ENCODE measurements at regions not wholly inside any gene's neighbourhood (a gene's known extent, or its start where the extent isn't known, plus 50 kb on each side); places are given as distances from the start of the nearest gene placed in this dataset.

GRCh38 chr7:96501318-96501717 is 179.4 kb upstream of the SLC25A13 start:
- DNase-seq (ENCODE audit: low read depth) = no peak
- TF ChIP-seq CTCF (IDR thresholded peaks at IDR 0.05; ENCODE audit: low read depth, low read length, missing control alignments) = no peak
- no peak overlapping the region for H3K4me3 ChIP-seq (ENCODE audit: low read depth, low read length)
- in situ Hi-C loops (cut with HindIII; ENCODE audit: low sequenced_read_pairs) = no loop called here

GRCh38 chr7:96499532-96499931 is 177.6 kb upstream of the SLC25A13 start:
- TF ChIP-seq CTCF (IDR thresholded peaks at IDR 0.05; ENCODE audit: low read depth, low read length, missing control alignments) = no peak
- no peak for DNase-seq (ENCODE audit: low read depth)
- in situ Hi-C loops (cut with HindIII; ENCODE audit: low sequenced_read_pairs) = no loop called here
- H3K4me3 ChIP-seq (ENCODE audit: low read depth, low read length) = no peak overlapping the region

GRCh38 chr7:96497567-96497966 is 175.7 kb upstream of the SLC25A13 start:
- in situ Hi-C loops (cut with HindIII; ENCODE audit: low sequenced_read_pairs) = no loop called here
- no peak for TF ChIP-seq CTCF (IDR thresholded peaks at IDR 0.05; ENCODE audit: low read depth, low read length, missing control alignments)
- no peak for DNase-seq (ENCODE audit: low read depth)
- H3K4me3 ChIP-seq (ENCODE audit: low read depth, low read length) = no peak overlapping the region

- no peak for DNase-seq (ENCODE audit: low read depth)
- no peak for TF ChIP-seq CTCF (IDR thresholded peaks at IDR 0.05; ENCODE audit: low read depth, low read length, missing control alignments)
- in situ Hi-C loops (cut with HindIII; ENCODE audit: low sequenced_read_pairs) = no loop called here
These were observed 173.9 kb upstream of the SLC25A13 start for GRCh38 chr7:96495751-96496216.

GRCh38 chr7:96486681-96487080 is 164.8 kb upstream of the SLC25A13 start:
- in situ Hi-C loops (cut with HindIII; ENCODE audit: low sequenced_read_pairs) = no loop called here
- no peak for DNase-seq (ENCODE audit: low read depth)
- no peak for TF ChIP-seq CTCF (IDR thresholded peaks at IDR 0.05; ENCODE audit: low read depth, low read length, missing control alignments)
- H3K4me3 ChIP-seq (ENCODE audit: low read depth, low read length) = no peak overlapping the region

More at GRCh38 chr7:96495751-96496216, 173.9 kb upstream of the SLC25A13 start:
- H3K4me3 ChIP-seq (ENCODE audit: low read depth, low read length) = no peak overlapping the region

- no peak for TF ChIP-seq CTCF (IDR thresholded peaks at IDR 0.05; ENCODE audit: low read depth, low read length, missing control alignments)
- in situ Hi-C loops (cut with HindIII; ENCODE audit: low sequenced_read_pairs) = no loop called here
- H3K4me3 ChIP-seq (ENCODE audit: low read depth, low read length) = no peak overlapping the region
- no peak for DNase-seq (ENCODE audit: low read depth)
These were observed 162.9 kb upstream of the SLC25A13 start for GRCh38 chr7:96484845-96485244.

GRCh38 chr7:96484091-96484490 is 162.2 kb upstream of the SLC25A13 start:
- in situ Hi-C loops (cut with HindIII; ENCODE audit: low sequenced_read_pairs) = no loop called here
- DNase-seq (ENCODE audit: low read depth) = no peak
- no peak overlapping the region for H3K4me3 ChIP-seq (ENCODE audit: low read depth, low read length)
- no peak for TF ChIP-seq CTCF (IDR thresholded peaks at IDR 0.05; ENCODE audit: low read depth, low read length, missing control alignments)
